DMS 273 (cell line): ENCODE measurements at regions not wholly inside any gene's neighbourhood (a gene's known extent, or its start where the extent isn't known, plus 50 kb on each side); places are given as distances from the start of the nearest gene placed in this dataset.
"Not testable (repeated sequence)": the region's sequence is repeated elsewhere in the genome, so short reads cannot be mapped to it uniquely, and the experiment has no call there.

Source experiments
- DNase-seq: peaks from one replicate; lab custom pipeline; 2025; ENCODE audit not compliant: unreplicated experiment; lab: John Stamatoyannopoulos, UW

- DNase-seq, result no peak
These were observed 268.3 kb upstream of the PDZRN3 start for GRCh38 chr3:73893089-73893488.

- no peak for DNase-seq
These were observed 261.1 kb upstream of the PDZRN3 start for GRCh38 chr3:73885862-73886261.

GRCh38 chr3:73884361-73884760, 259.6 kb upstream of the PDZRN3 start:
- no peak for DNase-seq

- DNase-seq, result no peak
These were observed 258.8 kb upstream of the PDZRN3 start for GRCh38 chr3:73883497-73883896.

- DNase-seq, result no peak
These were observed 250.0 kb upstream of the PDZRN3 start for GRCh38 chr3:73874606-73875369.

GRCh38 chr3:73874161-73874560, 249.4 kb upstream of the PDZRN3 start:
- DNase-seq, result no peak

GRCh38 chr3:73868688-73869315, 244.1 kb upstream of the PDZRN3 start:
- peak; percentile 53 for DNase-seq

GRCh38 chr3:73867524-73867923, 242.8 kb upstream of the PDZRN3 start:
- no peak for DNase-seq

GRCh38 chr3:73866846-73867245, 242.1 kb upstream of the PDZRN3 start:
- no peak for DNase-seq

GRCh38 chr3:73863546-73864079, 238.9 kb upstream of the PDZRN3 start:
- DNase-seq, result no peak

- no peak for DNase-seq
These were observed 231.1 kb upstream of the PDZRN3 start for GRCh38 chr3:73855813-73856212.

- peak; percentile 41 for DNase-seq
These were observed 223.6 kb upstream of the PDZRN3 start for GRCh38 chr3:73848173-73848906.

GRCh38 chr3:73846951-73847350, 222.2 kb upstream of the PDZRN3 start:
- DNase-seq, result no peak

- DNase-seq, result no peak
These were observed 214.3 kb upstream of the PDZRN3 start for GRCh38 chr3:73839032-73839431.

GRCh38 chr3:73835945-73836344, 211.2 kb upstream of the PDZRN3 start:
- no peak for DNase-seq

- DNase-seq, result no peak
These were observed 207.7 kb upstream of the PDZRN3 start for GRCh38 chr3:73832426-73832825.

- no peak for DNase-seq
These were observed 203.6 kb upstream of the PDZRN3 start for GRCh38 chr3:73828348-73828747.

GRCh38 chr3:73827725-73828211, 203.0 kb upstream of the PDZRN3 start:
- no peak for DNase-seq

- DNase-seq, result no peak
These were observed 202.5 kb upstream of the PDZRN3 start for GRCh38 chr3:73827204-73827603.

GRCh38 chr3:73820896-73821295, 196.2 kb upstream of the PDZRN3 start:
- not testable (repeated sequence) for DNase-seq

- no peak for DNase-seq
These were observed 195.7 kb upstream of the PDZRN3 start for GRCh38 chr3:73820431-73820830.

GRCh38 chr3:73815966-73816365, 191.2 kb upstream of the PDZRN3 start:
- DNase-seq, result no peak
